ENCODE measurements at regions not wholly inside any gene's neighbourhood (a gene's known extent, or its start where the extent isn't known, plus 50 kb on each side); places are given as distances from the start of the nearest gene placed in this dataset.

DNA sequence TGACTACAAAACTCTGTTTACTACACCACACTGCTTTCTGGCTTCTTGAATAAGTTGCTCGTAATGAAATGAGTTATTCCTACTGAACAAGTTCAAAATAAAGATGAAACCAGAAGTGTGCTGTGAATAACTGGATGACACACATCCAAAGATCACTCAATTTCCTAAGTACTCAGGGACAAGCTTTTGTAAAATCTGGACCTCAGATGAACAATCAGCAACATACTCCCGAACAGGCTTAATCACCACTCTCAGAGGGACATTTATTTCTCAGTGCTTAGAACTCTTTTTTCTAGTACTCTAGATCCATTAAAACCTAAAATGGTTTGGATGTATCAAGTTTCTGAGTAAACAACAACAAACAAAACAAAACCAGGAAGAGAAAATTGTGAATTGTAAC is 61.5 kb upstream of the EXOC1L start:
- no peak for TF ChIP-seq CTCF (IDR thresholded peaks at IDR 0.05; ENCODE audit: low read depth, low read length)
- no peak for DNase-seq (ENCODE audit: low read depth, low spot score)
- no peak overlapping the region for H3K4me3 ChIP-seq (ENCODE audit: low read depth, low read length)
- in situ Hi-C loops (cut with HindIII; ENCODE audit: low sequenced_read_pairs), result no loop called here

DNA sequence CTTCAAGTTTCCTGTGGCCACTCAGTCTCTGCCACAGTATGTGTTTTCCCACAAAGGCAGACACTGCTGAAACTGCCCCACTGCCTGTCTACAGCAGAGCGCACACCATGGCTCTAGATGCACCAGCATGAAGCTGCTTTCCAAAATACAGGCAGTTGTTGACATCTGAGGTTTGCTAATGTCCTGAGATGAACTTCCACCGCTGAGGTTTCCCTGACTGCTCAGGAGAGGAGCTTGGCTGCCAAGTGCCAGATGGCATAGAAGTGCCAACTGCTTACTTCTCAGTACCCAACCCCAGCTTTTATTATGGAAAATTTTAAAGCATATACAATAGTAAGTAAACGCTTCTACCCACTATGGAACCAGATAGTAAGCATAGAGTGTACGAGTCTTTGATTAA is 61.0 kb upstream of the EXOC1L start:
- in situ Hi-C loops (cut with HindIII; ENCODE audit: low sequenced_read_pairs), result no loop called here
- no peak for DNase-seq (ENCODE audit: low read depth, low spot score)
- TF ChIP-seq CTCF (IDR thresholded peaks at IDR 0.05; ENCODE audit: low read depth, low read length), result no peak
- H3K4me3 ChIP-seq (ENCODE audit: low read depth, low read length), result no peak overlapping the region

- no peak overlapping the region for H3K4me3 ChIP-seq (ENCODE audit: low read depth, low read length)
- in situ Hi-C loops (cut with HindIII; ENCODE audit: low sequenced_read_pairs), result no loop called here
- no peak for TF ChIP-seq CTCF (IDR thresholded peaks at IDR 0.05; ENCODE audit: low read depth, low read length)
- no peak for DNase-seq (ENCODE audit: low read depth, low spot score)
These were observed 56.8 kb upstream of the EXOC1L start for GRCh38 chr4:55762819-55763218.

GRCh38 chr4:55763996-55764395 is 55.6 kb upstream of the EXOC1L start:
- TF ChIP-seq CTCF (IDR thresholded peaks at IDR 0.05; ENCODE audit: low read depth, low read length), result no peak
- no peak overlapping the region for H3K4me3 ChIP-seq (ENCODE audit: low read depth, low read length)
- in situ Hi-C loops (cut with HindIII; ENCODE audit: low sequenced_read_pairs), result no loop called here
- DNase-seq (ENCODE audit: low read depth, low spot score), result no peak

DNA sequence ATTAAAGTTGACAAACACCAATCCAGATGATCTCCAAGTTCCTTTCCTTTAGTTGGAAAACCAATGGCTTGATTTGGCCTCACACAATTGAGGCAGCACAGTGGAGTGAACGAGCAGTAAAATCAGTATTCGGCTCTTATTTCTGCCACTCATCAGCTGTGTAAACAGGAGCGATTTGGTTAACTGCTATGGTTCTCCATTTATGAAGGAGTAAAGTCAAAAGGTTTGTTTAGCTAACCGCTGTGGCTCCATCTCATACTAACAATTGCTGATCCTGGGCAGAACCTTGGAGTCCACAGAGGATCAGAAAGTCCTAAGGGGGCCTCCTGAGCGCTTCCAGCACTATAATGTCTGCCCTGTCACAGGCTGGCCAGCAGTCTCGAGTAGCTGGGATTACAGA is 54.5 kb upstream of the EXOC1L start:
- no peak for TF ChIP-seq CTCF (IDR thresholded peaks at IDR 0.05; ENCODE audit: low read depth, low read length)
- H3K4me3 ChIP-seq (ENCODE audit: low read depth, low read length), result no peak overlapping the region
- no peak for DNase-seq (ENCODE audit: low read depth, low spot score)
- in situ Hi-C loops (cut with HindIII; ENCODE audit: low sequenced_read_pairs), result no loop called here

DNA sequence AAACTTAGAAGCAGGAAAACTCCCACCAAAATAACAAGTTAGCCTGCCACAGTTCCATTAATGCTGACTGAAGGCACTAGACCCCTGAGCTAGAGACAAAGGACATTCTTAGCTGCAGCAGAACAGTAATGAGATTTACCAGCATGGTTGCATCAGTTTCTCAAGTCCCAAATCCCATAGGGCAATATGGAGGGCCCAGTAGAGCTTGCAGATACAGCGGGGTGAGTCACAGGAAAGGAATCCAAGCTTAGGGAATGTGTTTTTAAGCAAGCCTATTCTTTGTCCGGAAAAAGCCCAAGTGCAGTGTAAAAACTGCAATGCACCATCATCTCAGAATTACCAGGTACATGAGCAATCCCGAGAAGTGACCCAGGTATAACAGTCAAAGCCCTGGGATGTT is 51.3 kb upstream of the EXOC1L start:
- in situ Hi-C loops (cut with HindIII; ENCODE audit: low sequenced_read_pairs), result no loop called here
- no peak for TF ChIP-seq CTCF (IDR thresholded peaks at IDR 0.05; ENCODE audit: low read depth, low read length)
- peak; percentile 83 for DNase-seq (ENCODE audit: low read depth, low spot score)
- no peak overlapping the region for H3K4me3 ChIP-seq (ENCODE audit: low read depth, low read length)

Measured in astrocyte of the spinal cord (primary cell).